ENCODE measurements at regions not wholly inside any gene's neighbourhood (a gene's known extent, or its start where the extent isn't known, plus 50 kb on each side); places are given as distances from the start of the nearest gene placed in this dataset.

GRCh38 chr9:89739916-89740315 is 135.1 kb downstream of the GADD45G start:
- peak overlapping the region; percentile 90 for H3K27ac Mint-ChIP-seq
- peaks cover 77% of the 10 kb centered on the region for H3K4me1 Mint-ChIP-seq

GRCh38 chr9:89740722-89741121 is 135.9 kb downstream of the GADD45G start:
- Mint-ChIP-seq H3K4me1 (peaks cover 85% of the 10 kb centered on the region), H3K27me3 (no peaks in the 10 kb centered on the region), H3K27ac (peak overlapping the region; percentile 90), H3K36me3 (no peaks in the 10 kb centered on the region), H3K4me3 (peak overlapping the region; percentile 23), H3K9me3 (ENCODE audit: low read depth) (no peaks in the 10 kb centered on the region)
- ATAC-seq (peak; percentile 47), DNase-seq (peak; percentile 80)
- CTCF ChIA-PET = interaction anchor here (1.2 to 1.3 kb wide), 4 partner anchors 18 to 143 kb away, joined by 3 to 5 read pairs (median 4); no protein-coding TSS in a partner anchor

More at GRCh38 chr9:89739916-89740315, 135.1 kb downstream of the GADD45G start:
- no peak for ATAC-seq
- Mint-ChIP-seq H3K4me3 (peak overlapping the region; percentile 8), H3K36me3 (no peaks in the 10 kb centered on the region), H3K9me3 (ENCODE audit: low read depth) (no peaks in the 10 kb centered on the region), H3K27me3 (no peaks in the 10 kb centered on the region)
- DNase-seq = no peak
- CTCF ChIA-PET = interaction anchor here (0.9 to 2.3 kb wide), 8 partner anchors 9 to 260 kb away, joined by 3 to 9 read pairs (median 4); no protein-coding TSS in a partner anchor

GRCh38 chr9:89742660-89743059 is 137.8 kb downstream of the GADD45G start:
- DNase-seq = peak; percentile 56
- Mint-ChIP-seq H3K36me3 (no peaks in the 10 kb centered on the region), H3K27ac (peak overlapping the region; percentile 93), H3K4me3 (peak overlapping the region; percentile 29), H3K4me1 (peaks cover 77% of the 10 kb centered on the region), H3K9me3 (ENCODE audit: low read depth) (no peaks in the 10 kb centered on the region), H3K27me3 (no peaks in the 10 kb centered on the region)
- CTCF ChIA-PET = interaction anchor here (0.9 to 5.8 kb wide), 9 partner anchors 8 to 360 kb away, joined by 3 to 34 read pairs (median 4); partner anchors contain the start of gene GADD45G
- peak; percentile 2 for ATAC-seq

GRCh38 chr9:89743216-89743572 is 138.4 kb downstream of the GADD45G start:
- H3K36me3 Mint-ChIP-seq = no peaks in the 10 kb centered on the region
- ATAC-seq (peak; percentile 57), DNase-seq (peak; percentile 85)
- H3K27me3 Mint-ChIP-seq = no peaks in the 10 kb centered on the region
- H3K4me1 Mint-ChIP-seq = peaks cover 78% of the 10 kb centered on the region
- CTCF ChIA-PET = interaction anchor here (0.6 to 5.8 kb wide), 15 partner anchors 9 to 359 kb away, joined by 3 to 34 read pairs (median 4); partner anchors contain the start of gene GADD45G
- H3K27ac Mint-ChIP-seq = peak overlapping the region; percentile 93
- H3K4me3 Mint-ChIP-seq = peak overlapping the region; percentile 29
- H3K9me3 Mint-ChIP-seq (ENCODE audit: low read depth) = no peaks in the 10 kb centered on the region

- DNase-seq (peak; percentile 90), ATAC-seq (peak; percentile 81)
- H3K4me1 Mint-ChIP-seq = peaks cover 78% of the 10 kb centered on the region
- peak overlapping the region; percentile 29 for H3K4me3 Mint-ChIP-seq
- H3K9me3 Mint-ChIP-seq (ENCODE audit: low read depth) = no peaks in the 10 kb centered on the region
- CTCF ChIA-PET = interaction anchor here (0.6 to 5.8 kb wide), 20 partner anchors 9 to 358 kb away, joined by 3 to 34 read pairs (median 4); partner anchors contain the start of gene GADD45G
- H3K36me3 Mint-ChIP-seq = no peaks in the 10 kb centered on the region
- peak overlapping the region; percentile 93 for H3K27ac Mint-ChIP-seq
- no peaks in the 10 kb centered on the region for H3K27me3 Mint-ChIP-seq
These were observed 138.9 kb downstream of the GADD45G start for GRCh38 chr9:89743573-89744254.

- CTCF ChIA-PET = interaction anchor here (0.9 to 5.8 kb wide), 15 partner anchors 8 to 355 kb away, joined by 3 to 34 read pairs (median 4); partner anchors contain the start of gene GADD45G
- peaks cover 78% of the 10 kb centered on the region for H3K4me1 Mint-ChIP-seq
- peak overlapping the region; percentile 60 for H3K4me3 Mint-ChIP-seq
- peak overlapping the region; percentile 93 for H3K27ac Mint-ChIP-seq
- ATAC-seq (no peak), DNase-seq (no peak)
- H3K9me3 Mint-ChIP-seq (ENCODE audit: low read depth) = no peaks in the 10 kb centered on the region
- H3K27me3 Mint-ChIP-seq = no peaks in the 10 kb centered on the region
- no peaks in the 10 kb centered on the region for H3K36me3 Mint-ChIP-seq
These were observed 139.4 kb downstream of the GADD45G start for GRCh38 chr9:89744255-89744648.

GRCh38 chr9:89744730-89745129 is 139.9 kb downstream of the GADD45G start:
- Mint-ChIP-seq H3K27ac (peak overlapping the region; percentile 93), H3K36me3 (no peaks in the 10 kb centered on the region), H3K4me3 (peak overlapping the region; percentile 60), H3K27me3 (no peaks in the 10 kb centered on the region), H3K9me3 (ENCODE audit: low read depth) (no peaks in the 10 kb centered on the region), H3K4me1 (peaks cover 78% of the 10 kb centered on the region)
- no peak for ATAC-seq
- CTCF ChIA-PET = interaction anchor here (1.3 to 5.8 kb wide), 5 partner anchors 26 to 141 kb away, joined by 4 to 34 read pairs (median 8); partner anchors contain the start of gene GADD45G
- no peak for DNase-seq

GRCh38 chr9:89745601-89746376 is 141.0 kb downstream of the GADD45G start:
- H3K36me3 Mint-ChIP-seq = no peaks in the 10 kb centered on the region
- H3K4me1 Mint-ChIP-seq = peaks cover 68% of the 10 kb centered on the region
- no peaks in the 10 kb centered on the region for H3K9me3 Mint-ChIP-seq (ENCODE audit: low read depth)
- no peak for DNase-seq
- peak overlapping the region; percentile 57 for H3K27ac Mint-ChIP-seq
- ATAC-seq = no peak
- CTCF ChIA-PET = interaction anchor here (1.6 to 5.8 kb wide), 3 partner anchors 10 to 142 kb away, joined by 3 to 34 read pairs (median 4); partner anchors contain the start of gene GADD45G
- H3K27me3 Mint-ChIP-seq = no peaks in the 10 kb centered on the region
- no peak overlapping the region for H3K4me3 Mint-ChIP-seq

GRCh38 chr9:89746385-89747116 is 141.7 kb downstream of the GADD45G start:
- no peak overlapping the region for H3K27ac Mint-ChIP-seq
- no peaks in the 10 kb centered on the region for H3K36me3 Mint-ChIP-seq

GRCh38 chr9:89747596-89747995 is 142.8 kb downstream of the GADD45G start:
- CTCF ChIA-PET = interaction anchor here (0.8 to 5.8 kb wide), 2 partner anchors 144 to 149 kb away, joined by 3 to 34 read pairs; partner anchors contain the start of gene GADD45G
- no peaks in the 10 kb centered on the region for H3K36me3 Mint-ChIP-seq
- H3K27ac Mint-ChIP-seq = peak overlapping the region; percentile 49
- H3K4me1 Mint-ChIP-seq = peaks cover 54% of the 10 kb centered on the region
- ATAC-seq = no peak
- H3K4me3 Mint-ChIP-seq = no peak overlapping the region
- DNase-seq = no peak
- no peaks in the 10 kb centered on the region for H3K9me3 Mint-ChIP-seq (ENCODE audit: low read depth)
- no peaks in the 10 kb centered on the region for H3K27me3 Mint-ChIP-seq

More at GRCh38 chr9:89746385-89747116, 141.7 kb downstream of the GADD45G start:
- no peaks in the 10 kb centered on the region for H3K27me3 Mint-ChIP-seq
- no peak overlapping the region for H3K4me3 Mint-ChIP-seq
- CTCF ChIA-PET = interaction anchor here (1.6 to 5.8 kb wide), 2 partner anchors 11 to 143 kb away, joined by 3 to 34 read pairs; partner anchors contain the start of gene GADD45G
- H3K4me1 Mint-ChIP-seq = peaks cover 62% of the 10 kb centered on the region
- no peak for ATAC-seq
- no peaks in the 10 kb centered on the region for H3K9me3 Mint-ChIP-seq (ENCODE audit: low read depth)
- DNase-seq = no peak

GRCh38 chr9:89748021-89748670 is 143.3 kb downstream of the GADD45G start:
- peaks cover 48% of the 10 kb centered on the region for H3K4me1 Mint-ChIP-seq
- no peak for ATAC-seq
- H3K9me3 Mint-ChIP-seq (ENCODE audit: low read depth) = no peaks in the 10 kb centered on the region
- no peaks in the 10 kb centered on the region for H3K36me3 Mint-ChIP-seq
- peak overlapping the region; percentile 49 for H3K27ac Mint-ChIP-seq
- no peak for DNase-seq
- CTCF ChIA-PET = no interaction called here
- H3K27me3 Mint-ChIP-seq = no peaks in the 10 kb centered on the region
- no peak overlapping the region for H3K4me3 Mint-ChIP-seq

- CTCF ChIA-PET = interaction anchor here (0.7 kb wide), 1 partner anchor 91 kb away, joined by 3 read pairs; no protein-coding TSS in a partner anchor
- Mint-ChIP-seq H3K27me3 (no peaks in the 10 kb centered on the region), H3K36me3 (no peaks in the 10 kb centered on the region), H3K9me3 (ENCODE audit: low read depth) (no peaks in the 10 kb centered on the region), H3K4me3 (no peak overlapping the region), H3K27ac (peak overlapping the region; percentile 65), H3K4me1 (peaks cover 40% of the 10 kb centered on the region)
- no peak for DNase-seq
- ATAC-seq = no peak
These were observed 144.2 kb downstream of the GADD45G start for GRCh38 chr9:89748831-89749499.
